Activated naive CD8-positive, alpha-beta T cell treated with anti-CD3 and anti-CD28 coated beads, Interleukin-2, amount 50 U/mL, for 24 hours (primary cell): ENCODE measurements at regions not wholly inside any gene's neighbourhood (a gene's known extent, or its start where the extent isn't known, plus 50 kb on each side); places are given as distances from the start of the nearest gene placed in this dataset.

Source experiments
- ATAC-seq: fragments of 150-1000 bp; cut with Tn5 transposase; one replicate; pipeline ENCODE4 v1.10.0; 2021
- DNase-seq: peaks from one replicate; pipeline ENCODE4 v3.0.0; 2021
- H3K27ac Mint-ChIP-seq: one replicate; pipeline ENCODE4 v1.8.0; 2021; ENCODE audit warnings: mild to moderate bottlenecking, mixed read lengths
- H3K27me3 Mint-ChIP-seq: one replicate; pipeline ENCODE4 v1.8.0; 2021; ENCODE audit warnings: mixed read lengths
- H3K36me3 Mint-ChIP-seq: one replicate; pipeline ENCODE4 v1.8.0; 2021; ENCODE audit warnings: low read depth, mixed read lengths
- H3K4me1 Mint-ChIP-seq: one replicate; pipeline ENCODE4 v1.8.0; 2021; ENCODE audit warnings: mixed read lengths
- H3K4me3 Mint-ChIP-seq: one replicate; pipeline ENCODE4 v1.8.0; 2021; ENCODE audit warnings: mild to moderate bottlenecking, moderate library complexity, mixed read lengths
- H3K9me3 Mint-ChIP-seq: one replicate; pipeline ENCODE4 v1.8.0; 2021; ENCODE audit warnings: mixed read lengths

GRCh38 chr22:34845391-34845790 lies 220.6 kb upstream of the ISX start:
- Mint-ChIP-seq H3K27ac (no peak overlapping the region), H3K36me3 (no peaks in the 10 kb centered on the region), H3K4me1 (peaks cover 20% of the 10 kb centered on the region), H3K9me3 (peaks cover 26% of the 10 kb centered on the region), H3K27me3 (peaks cover 16% of the 10 kb centered on the region), H3K4me3 (no peak overlapping the region)
- DNase-seq: no peak
- no peak for ATAC-seq

GRCh38 chr22:34847072-34847471 lies 218.9 kb upstream of the ISX start:
- peaks cover 12% of the 10 kb centered on the region for H3K27me3 Mint-ChIP-seq
- H3K4me1 Mint-ChIP-seq: peaks cover 20% of the 10 kb centered on the region
- no peak overlapping the region for H3K4me3 Mint-ChIP-seq
- H3K36me3 Mint-ChIP-seq: no peaks in the 10 kb centered on the region
- peaks cover 30% of the 10 kb centered on the region for H3K9me3 Mint-ChIP-seq
- H3K27ac Mint-ChIP-seq: peak overlapping the region; percentile 3
- peak; percentile 59 for ATAC-seq
- DNase-seq: no peak

- no peak for ATAC-seq
- H3K9me3 Mint-ChIP-seq: peaks cover 20% of the 10 kb centered on the region
- no peak for DNase-seq
- peaks cover 4% of the 10 kb centered on the region for H3K27me3 Mint-ChIP-seq
- no peak overlapping the region for H3K27ac Mint-ChIP-seq
- no peak overlapping the region for H3K4me3 Mint-ChIP-seq
- H3K36me3 Mint-ChIP-seq: no peaks in the 10 kb centered on the region
- H3K4me1 Mint-ChIP-seq: peaks cover 20% of the 10 kb centered on the region
These were observed 216.0 kb upstream of the ISX start for GRCh38 chr22:34849965-34850364.

DNA sequence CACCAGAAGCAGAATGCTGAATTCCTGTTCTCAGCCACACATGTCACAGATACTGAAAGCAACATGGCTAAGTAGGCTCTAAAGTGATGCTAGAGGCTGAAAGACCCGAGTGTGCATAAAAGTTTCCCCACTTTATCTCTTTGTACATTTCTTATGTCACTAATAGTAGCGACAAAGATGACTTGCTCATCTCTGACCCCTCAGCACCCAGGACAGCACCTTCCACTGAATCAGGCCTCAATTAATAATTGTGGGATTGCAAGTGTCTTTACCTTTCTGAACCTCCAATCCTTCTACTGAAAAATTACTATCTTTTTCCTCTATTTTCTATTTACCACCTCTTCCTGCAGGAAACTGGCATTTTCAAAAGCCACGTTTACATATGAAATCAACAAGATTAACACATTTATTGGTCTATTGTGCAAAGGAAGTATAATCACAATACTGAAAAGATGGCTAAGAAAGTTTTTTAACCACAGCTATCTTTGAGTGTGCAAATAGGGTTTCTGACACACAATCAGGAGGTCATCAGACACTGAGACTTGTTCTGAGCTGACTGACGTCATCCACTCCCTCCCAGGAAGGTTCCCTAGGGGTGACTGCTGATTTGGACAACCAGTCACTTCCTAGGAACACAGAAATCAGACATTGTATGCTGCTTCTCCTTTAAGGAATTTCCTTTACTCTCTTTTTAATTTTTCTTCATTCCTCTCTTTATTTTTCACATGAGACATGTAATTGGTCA lies 213.9 kb upstream of the ISX start:
- Mint-ChIP-seq H3K9me3 (peaks cover 13% of the 10 kb centered on the region), H3K27ac (no peak overlapping the region), H3K36me3 (no peaks in the 10 kb centered on the region), H3K27me3 (peaks cover 3% of the 10 kb centered on the region), H3K4me1 (peaks cover 15% of the 10 kb centered on the region), H3K4me3 (no peak overlapping the region)
- DNase-seq (no peak), ATAC-seq (no peak)

DNA sequence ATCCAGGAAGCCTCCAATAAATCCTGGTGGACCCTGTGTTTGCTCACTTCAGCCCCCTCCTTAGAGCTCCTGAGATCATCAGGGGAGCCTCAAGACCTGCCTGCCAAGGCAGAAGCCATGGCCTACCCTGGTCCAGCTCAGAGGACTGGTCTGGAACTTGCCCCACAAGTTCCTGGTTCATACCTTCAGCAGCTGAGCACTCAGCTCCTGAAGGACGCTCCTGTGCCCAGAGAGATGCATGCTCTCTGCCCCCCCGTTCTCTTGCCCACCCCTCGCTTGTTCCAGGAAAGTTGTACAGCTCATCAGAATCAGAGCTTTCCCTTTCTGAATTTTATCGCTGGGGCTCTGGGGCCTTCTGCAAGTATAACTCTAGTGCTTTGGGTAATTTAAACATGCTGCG lies 210.5 kb upstream of the ISX start:
- Mint-ChIP-seq H3K36me3 (no peaks in the 10 kb centered on the region), H3K9me3 (peaks cover 10% of the 10 kb centered on the region), H3K4me1 (no peaks in the 10 kb centered on the region), H3K4me3 (no peak overlapping the region), H3K27ac (no peak overlapping the region), H3K27me3 (no peaks in the 10 kb centered on the region)
- ATAC-seq (no peak), DNase-seq (no peak)

GRCh38 chr22:34858066-34858465 lies 207.9 kb upstream of the ISX start:
- H3K27me3 Mint-ChIP-seq: peaks cover 6% of the 10 kb centered on the region
- peaks cover 12% of the 10 kb centered on the region for H3K9me3 Mint-ChIP-seq
- H3K4me3 Mint-ChIP-seq: no peak overlapping the region
- H3K36me3 Mint-ChIP-seq: no peaks in the 10 kb centered on the region
- ATAC-seq (no peak), DNase-seq (no peak)
- H3K4me1 Mint-ChIP-seq: no peaks in the 10 kb centered on the region
- no peak overlapping the region for H3K27ac Mint-ChIP-seq

DNA sequence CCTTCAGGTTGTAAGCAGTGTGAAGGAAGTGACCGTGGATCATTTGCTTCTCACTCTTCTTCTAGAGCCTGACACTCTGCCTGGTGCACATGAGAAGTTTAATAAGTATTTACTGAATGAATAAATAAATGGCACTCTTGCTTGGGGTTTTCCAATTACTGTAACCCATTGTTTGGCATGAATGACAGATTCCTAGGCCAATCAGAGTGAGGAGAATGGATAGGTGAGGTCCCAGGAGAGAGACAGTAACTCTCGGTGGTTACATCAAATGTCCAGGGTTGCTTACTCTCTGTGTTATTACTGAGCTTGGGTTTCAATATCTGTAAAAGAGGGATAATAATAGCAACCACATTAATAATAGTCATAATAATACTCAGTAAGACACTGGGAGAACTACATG lies 204.2 kb upstream of the ISX start:
- Mint-ChIP-seq H3K27me3 (peaks cover 9% of the 10 kb centered on the region), H3K4me1 (no peaks in the 10 kb centered on the region), H3K4me3 (no peak overlapping the region), H3K27ac (no peak overlapping the region), H3K9me3 (peaks cover 12% of the 10 kb centered on the region), H3K36me3 (no peaks in the 10 kb centered on the region)
- DNase-seq: no peak
- ATAC-seq: no peak

- ATAC-seq: no peak
- H3K27me3 Mint-ChIP-seq: peaks cover 9% of the 10 kb centered on the region
- H3K9me3 Mint-ChIP-seq: peaks cover 6% of the 10 kb centered on the region
- H3K36me3 Mint-ChIP-seq: no peaks in the 10 kb centered on the region
- H3K4me3 Mint-ChIP-seq: no peak overlapping the region
- DNase-seq: no peak
- no peak overlapping the region for H3K27ac Mint-ChIP-seq
- H3K4me1 Mint-ChIP-seq: no peaks in the 10 kb centered on the region
These were observed 199.9 kb upstream of the ISX start for GRCh38 chr22:34866081-34866480.

- DNase-seq (no peak), ATAC-seq (no peak)
- H3K4me3 Mint-ChIP-seq: no peak overlapping the region
- no peaks in the 10 kb centered on the region for H3K36me3 Mint-ChIP-seq
- peaks cover under 1% of the 10 kb centered on the region for H3K9me3 Mint-ChIP-seq
- H3K4me1 Mint-ChIP-seq: no peaks in the 10 kb centered on the region
- no peak overlapping the region for H3K27ac Mint-ChIP-seq
- H3K27me3 Mint-ChIP-seq: peaks cover 9% of the 10 kb centered on the region
These were observed 199.3 kb upstream of the ISX start for GRCh38 chr22:34866495-34867131.

GRCh38 chr22:34877506-34877905 lies 188.5 kb upstream of the ISX start:
- no peak overlapping the region for H3K4me3 Mint-ChIP-seq

DNA sequence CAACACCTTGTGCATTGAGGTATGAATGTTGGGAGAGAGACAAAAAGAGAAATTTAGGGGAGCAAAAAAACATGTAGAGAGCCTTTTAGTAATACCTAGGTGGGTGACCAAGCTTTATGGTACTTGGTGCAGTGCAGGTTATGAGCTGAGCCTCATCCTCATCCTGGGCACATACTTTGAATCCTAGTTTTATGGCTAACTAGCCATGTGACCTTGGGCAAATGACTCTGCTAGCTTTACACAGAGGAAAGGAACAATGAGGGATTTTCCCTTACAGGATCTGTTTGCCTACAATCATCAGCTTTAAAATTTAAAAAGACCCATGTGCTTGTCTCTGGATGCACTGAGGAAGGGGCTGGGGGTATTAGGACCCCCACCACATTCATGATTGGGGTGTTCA lies 187.8 kb upstream of the ISX start:
- no peak overlapping the region for H3K4me3 Mint-ChIP-seq
- H3K36me3 Mint-ChIP-seq: no peaks in the 10 kb centered on the region
- no peaks in the 10 kb centered on the region for H3K4me1 Mint-ChIP-seq
- ATAC-seq: no peak
- H3K9me3 Mint-ChIP-seq: peaks cover under 1% of the 10 kb centered on the region
- no peaks in the 10 kb centered on the region for H3K27me3 Mint-ChIP-seq
- H3K27ac Mint-ChIP-seq: no peak overlapping the region
- DNase-seq: no peak

More at GRCh38 chr22:34877506-34877905, 188.5 kb upstream of the ISX start:
- Mint-ChIP-seq H3K4me1 (no peaks in the 10 kb centered on the region), H3K36me3 (no peaks in the 10 kb centered on the region), H3K9me3 (no peaks in the 10 kb centered on the region), H3K27me3 (no peaks in the 10 kb centered on the region), H3K27ac (no peak overlapping the region)
- DNase-seq (no peak), ATAC-seq (no peak)

DNA sequence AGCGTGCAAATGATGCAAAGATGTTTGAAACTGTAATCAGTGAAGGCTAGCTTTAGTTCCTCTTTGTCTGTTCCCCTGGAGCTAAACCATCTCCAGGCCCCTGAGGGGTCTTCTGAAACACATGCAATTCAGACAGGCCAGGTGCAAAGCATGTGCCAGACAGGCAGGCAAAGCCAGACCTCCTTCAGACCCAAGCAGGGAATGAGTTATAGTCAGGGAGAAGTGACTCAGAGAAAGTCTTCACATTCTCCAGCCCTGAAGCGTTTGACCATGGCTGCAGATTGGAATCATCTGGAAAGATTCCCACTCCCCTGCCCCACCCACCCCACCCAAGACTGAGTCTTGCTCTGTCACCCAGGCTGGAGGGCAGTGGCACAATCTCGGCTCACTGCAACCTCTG lies 187.0 kb upstream of the ISX start:
- H3K4me3 Mint-ChIP-seq: no peak overlapping the region
- no peak for DNase-seq
- H3K9me3 Mint-ChIP-seq: peaks cover 7% of the 10 kb centered on the region
- no peak overlapping the region for H3K27ac Mint-ChIP-seq
- H3K27me3 Mint-ChIP-seq: no peaks in the 10 kb centered on the region
- ATAC-seq: no peak
- no peaks in the 10 kb centered on the region for H3K36me3 Mint-ChIP-seq
- no peaks in the 10 kb centered on the region for H3K4me1 Mint-ChIP-seq

- Mint-ChIP-seq H3K4me1 (no peaks in the 10 kb centered on the region), H3K36me3 (no peaks in the 10 kb centered on the region), H3K9me3 (peaks cover 7% of the 10 kb centered on the region), H3K4me3 (no peak overlapping the region), H3K27me3 (peaks cover 3% of the 10 kb centered on the region), H3K27ac (no peak overlapping the region)
- no peak for DNase-seq
- no peak for ATAC-seq
These were observed 185.3 kb upstream of the ISX start for GRCh38 chr22:34880662-34881061.

- Mint-ChIP-seq H3K4me3 (no peak overlapping the region), H3K9me3 (peaks cover 7% of the 10 kb centered on the region), H3K36me3 (no peaks in the 10 kb centered on the region), H3K27ac (no peak overlapping the region), H3K4me1 (no peaks in the 10 kb centered on the region), H3K27me3 (peaks cover 3% of the 10 kb centered on the region)
- ATAC-seq (no peak), DNase-seq (no peak)
These were observed 184.5 kb upstream of the ISX start for GRCh38 chr22:34881453-34881852.

GRCh38 chr22:34885852-34886251 lies 180.1 kb upstream of the ISX start:
- Mint-ChIP-seq H3K36me3 (peaks cover under 1% of the 10 kb centered on the region), H3K4me1 (no peaks in the 10 kb centered on the region), H3K27me3 (peaks cover 5% of the 10 kb centered on the region), H3K4me3 (no peak overlapping the region), H3K9me3 (peaks cover 15% of the 10 kb centered on the region), H3K27ac (no peak overlapping the region)
- no peak for ATAC-seq
- DNase-seq: no peak
